ENCODE measurements at regions not wholly inside any gene's neighbourhood (a gene's known extent, or its start where the extent isn't known, plus 50 kb on each side); places are given as distances from the start of the nearest gene placed in this dataset.
"Not testable (repeated sequence)": the region's sequence is repeated elsewhere in the genome, so short reads cannot be mapped to it uniquely, and the experiment has no call there.

- no peak for DNase-seq (ENCODE audit: low read depth)
- no peak for TF ChIP-seq CTCF (IDR thresholded peaks at IDR 0.05; ENCODE audit: insufficient read depth, low read depth, low read length, missing control alignments)
- no peak overlapping the region for H3K4me3 ChIP-seq (ENCODE audit: low read depth, low read length)
These were observed 123.8 kb downstream of the FAM170A start for GRCh38 chr5:119752921-119753886.

GRCh38 chr5:119754825-119755224 is 125.5 kb downstream of the FAM170A start:
- H3K4me3 ChIP-seq (ENCODE audit: low read depth, low read length); DNase-seq (ENCODE audit: low read depth): not testable (repeated sequence)

GRCh38 chr5:119757276-119757675 is 127.9 kb downstream of the FAM170A start:
- no peak for DNase-seq (ENCODE audit: low read depth)
- H3K4me3 ChIP-seq (ENCODE audit: low read depth, low read length) = no peak overlapping the region
- TF ChIP-seq CTCF (IDR thresholded peaks at IDR 0.05; ENCODE audit: insufficient read depth, low read depth, low read length, missing control alignments) = no peak

- H3K4me3 ChIP-seq (ENCODE audit: low read depth, low read length) = 0 out of 2 replicates have a peak overlapping the region, but pooled peaks have one; percentile 13
- DNase-seq (ENCODE audit: low read depth) = peak; percentile 12
These were observed 140.6 kb downstream of the FAM170A start for GRCh38 chr5:119769695-119770693.

GRCh38 chr5:119780145-119780544 is 150.8 kb downstream of the FAM170A start:
- DNase-seq (ENCODE audit: low read depth); H3K4me3 ChIP-seq (ENCODE audit: low read depth, low read length): not testable (repeated sequence)

GRCh38 chr5:119785057-119785456 is 155.7 kb downstream of the FAM170A start:
- no peak for TF ChIP-seq CTCF (IDR thresholded peaks at IDR 0.05; ENCODE audit: insufficient read depth, low read depth, low read length, missing control alignments)
- H3K4me3 ChIP-seq (ENCODE audit: low read depth, low read length) = no peak overlapping the region
- no peak for DNase-seq (ENCODE audit: low read depth)

- TF ChIP-seq CTCF (IDR thresholded peaks at IDR 0.05; ENCODE audit: insufficient read depth, low read depth, low read length, missing control alignments) = no peak
- no peak for DNase-seq (ENCODE audit: low read depth)
- H3K4me3 ChIP-seq (ENCODE audit: low read depth, low read length) = no peak overlapping the region
These were observed 160.2 kb downstream of the FAM170A start for GRCh38 chr5:119789406-119790117.
